ENCODE measurements at regions not wholly inside any gene's neighbourhood (a gene's known extent, or its start where the extent isn't known, plus 50 kb on each side); places are given as distances from the start of the nearest gene placed in this dataset.

DNA sequence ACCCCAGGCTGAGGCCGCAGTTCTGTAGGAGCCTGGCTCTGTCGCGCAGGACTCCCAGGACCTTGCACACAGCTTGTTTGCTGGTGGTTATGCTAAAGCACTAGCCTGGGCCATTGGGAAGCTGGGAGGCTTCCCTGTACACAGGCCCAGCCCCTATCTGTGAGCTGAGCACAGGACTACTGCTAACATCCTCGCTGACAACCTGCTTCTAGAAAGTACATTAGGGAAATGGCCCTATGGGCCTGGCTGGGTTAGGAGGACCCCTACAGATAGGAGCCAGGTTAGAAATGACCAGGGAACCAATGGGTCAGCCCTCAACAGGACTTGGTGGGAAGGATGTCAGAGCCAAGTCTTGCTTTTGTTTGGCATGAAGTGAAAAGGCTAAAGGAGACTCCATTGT is 219.4 kb upstream of the LNX1 start:
- Histone ChIP-seq H3K27me3 (replicated peaks) (no peaks in the 10 kb centered on the region), H3K36me3 (replicated peaks) (no peaks in the 10 kb centered on the region), H3K4me3 (ENCODE audit: low read depth, low read length) (no peak overlapping the region), H3K27ac (no peak overlapping the region)
- TF ChIP-seq, protein P1, sequence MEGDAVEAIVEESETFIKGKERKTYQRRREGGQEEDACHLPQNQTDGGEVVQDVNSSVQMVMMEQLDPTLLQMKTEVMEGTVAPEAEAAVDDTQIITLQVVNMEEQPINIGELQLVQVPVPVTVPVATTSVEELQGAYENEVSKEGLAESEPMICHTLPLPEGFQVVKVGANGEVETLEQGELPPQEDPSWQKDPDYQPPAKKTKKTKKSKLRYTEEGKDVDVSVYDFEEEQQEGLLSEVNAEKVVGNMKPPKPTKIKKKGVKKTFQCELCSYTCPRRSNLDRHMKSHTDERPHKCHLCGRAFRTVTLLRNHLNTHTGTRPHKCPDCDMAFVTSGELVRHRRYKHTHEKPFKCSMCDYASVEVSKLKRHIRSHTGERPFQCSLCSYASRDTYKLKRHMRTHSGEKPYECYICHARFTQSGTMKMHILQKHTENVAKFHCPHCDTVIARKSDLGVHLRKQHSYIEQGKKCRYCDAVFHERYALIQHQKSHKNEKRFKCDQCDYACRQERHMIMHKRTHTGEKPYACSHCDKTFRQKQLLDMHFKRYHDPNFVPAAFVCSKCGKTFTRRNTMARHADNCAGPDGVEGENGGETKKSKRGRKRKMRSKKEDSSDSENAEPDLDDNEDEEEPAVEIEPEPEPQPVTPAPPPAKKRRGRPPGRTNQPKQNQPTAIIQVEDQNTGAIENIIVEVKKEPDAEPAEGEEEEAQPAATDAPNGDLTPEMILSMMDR (IDR thresholded peaks at IDR 0.05; ENCODE audit: low read depth, low read length, missing control alignments), result no peak
- DNase-seq, result no peak
- in situ Hi-C loops (cut with HindIII; ENCODE audit: low pct_ligation_motif_present, low sequenced_read_pairs), result no loop called here

DNA sequence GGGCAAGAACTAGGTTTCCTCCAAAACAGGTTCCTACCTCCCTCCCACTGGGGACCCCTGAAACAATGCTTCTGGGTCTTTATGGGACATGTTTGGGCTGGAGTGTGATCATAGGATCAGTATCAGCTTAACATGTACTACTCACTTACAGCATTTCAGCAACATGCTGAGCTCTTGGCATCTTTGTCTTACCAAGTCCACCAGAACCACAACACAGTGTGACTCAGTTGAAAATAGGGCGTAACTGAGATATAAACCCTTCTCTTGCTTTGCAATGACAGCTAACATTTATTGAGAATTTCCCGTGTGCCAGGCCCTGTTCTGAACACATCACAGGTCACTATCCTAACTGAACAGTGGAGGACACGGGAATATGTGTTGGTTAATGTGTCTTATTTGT is 218.5 kb upstream of the LNX1 start:
- in situ Hi-C loops (cut with HindIII; ENCODE audit: low pct_ligation_motif_present, low sequenced_read_pairs), result no loop called here

DNA sequence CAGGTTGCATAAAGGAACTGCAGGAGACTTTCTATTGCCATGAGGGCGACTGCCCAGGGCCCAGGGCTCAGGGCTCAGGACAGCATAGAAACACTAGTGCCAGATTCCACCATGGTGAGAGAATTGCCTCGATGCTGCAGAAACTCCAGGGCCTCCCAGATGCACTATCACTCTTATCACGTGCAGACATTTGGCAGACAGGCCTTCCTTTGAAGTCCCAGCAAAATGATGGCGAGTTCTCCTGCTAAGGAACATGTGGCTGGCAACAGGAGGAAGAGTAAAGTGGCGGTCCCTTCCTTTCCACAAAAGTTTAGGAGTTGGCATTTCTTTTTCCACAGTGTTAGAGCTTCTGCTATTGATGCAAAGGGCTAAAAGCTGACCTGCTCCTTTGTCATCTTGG is 214.0 kb upstream of the LNX1 start:
- in situ Hi-C loops (cut with HindIII; ENCODE audit: low pct_ligation_motif_present, low sequenced_read_pairs), result no loop called here
- Histone ChIP-seq H3K27me3 (replicated peaks) (no peaks in the 10 kb centered on the region), H3K36me3 (replicated peaks) (no peaks in the 10 kb centered on the region), H3K4me3 (ENCODE audit: low read depth, low read length) (no peak overlapping the region), H3K27ac (no peak overlapping the region)
- DNase-seq, result no peak
- TF ChIP-seq, protein P1 (IDR thresholded peaks at IDR 0.05; ENCODE audit: low read depth, low read length, missing control alignments), result no peak

More for the DNA sequence above, 218.5 kb upstream of the LNX1 start:
- Histone ChIP-seq H3K36me3 (replicated peaks) (no peaks in the 10 kb centered on the region), H3K27ac (no peak overlapping the region), H3K27me3 (replicated peaks) (no peaks in the 10 kb centered on the region), H3K4me3 (ENCODE audit: low read depth, low read length) (no peak overlapping the region)
- TF ChIP-seq, protein P1 (IDR thresholded peaks at IDR 0.05; ENCODE audit: low read depth, low read length, missing control alignments), result no peak
- no peak for DNase-seq

DNA sequence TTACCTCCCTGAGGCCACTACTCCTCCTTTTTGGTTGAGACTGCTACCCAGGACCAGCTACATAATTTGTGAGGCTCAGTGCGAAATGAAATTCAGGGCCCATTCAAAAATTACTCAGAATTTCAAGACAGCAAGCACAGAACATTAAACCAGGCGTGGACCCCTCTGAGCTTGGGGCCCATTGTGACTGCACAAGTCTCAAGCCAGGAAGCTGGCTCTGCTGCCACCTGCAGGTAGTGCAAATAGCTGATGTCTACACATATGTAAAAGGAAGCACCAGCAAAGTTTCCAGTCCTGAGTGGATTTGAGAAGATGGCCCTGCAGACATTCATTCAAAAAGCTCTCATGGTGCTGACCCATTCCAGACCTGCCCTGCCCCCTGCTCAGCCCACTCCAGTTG is 213.4 kb upstream of the LNX1 start:
- in situ Hi-C loops (cut with HindIII; ENCODE audit: low pct_ligation_motif_present, low sequenced_read_pairs), result no loop called here
- TF ChIP-seq, protein P1 (IDR thresholded peaks at IDR 0.05; ENCODE audit: low read depth, low read length, missing control alignments), result peak; percentile 67
- DNase-seq, result no peak
- no peak overlapping the region for H3K4me3 ChIP-seq (ENCODE audit: low read depth, low read length)
- no peak overlapping the region for H3K27ac ChIP-seq
- H3K27me3 ChIP-seq (replicated peaks), result no peaks in the 10 kb centered on the region
- no peaks in the 10 kb centered on the region for H3K36me3 ChIP-seq (replicated peaks)

DNA sequence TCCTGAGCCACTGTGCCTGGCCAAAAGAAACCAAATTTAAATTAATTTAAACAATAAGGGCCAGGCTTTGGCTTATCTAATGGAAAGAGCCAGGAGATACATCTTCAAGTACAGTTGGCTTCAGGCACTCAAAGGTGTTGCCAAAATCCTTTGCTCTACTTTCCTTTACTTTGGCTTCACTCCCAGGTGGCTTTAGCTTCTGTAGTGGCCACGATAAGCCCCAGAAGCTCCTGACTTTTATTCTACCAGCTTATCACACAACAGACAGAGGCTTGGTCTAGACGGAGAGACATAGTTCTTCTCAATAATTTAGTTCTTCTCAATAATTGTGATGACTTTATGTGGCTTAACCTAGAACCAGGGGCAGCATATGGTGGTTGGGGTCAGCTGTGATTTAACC is 211.2 kb upstream of the LNX1 start:
- TF ChIP-seq, protein P1 (IDR thresholded peaks at IDR 0.05; ENCODE audit: low read depth, low read length, missing control alignments), result no peak
- Histone ChIP-seq H3K4me3 (ENCODE audit: low read depth, low read length) (no peak overlapping the region), H3K27ac (no peak overlapping the region), H3K27me3 (replicated peaks) (no peaks in the 10 kb centered on the region), H3K36me3 (replicated peaks) (no peaks in the 10 kb centered on the region)
- no peak for DNase-seq
- in situ Hi-C loops (cut with HindIII; ENCODE audit: low pct_ligation_motif_present, low sequenced_read_pairs), result no loop called here

DNA sequence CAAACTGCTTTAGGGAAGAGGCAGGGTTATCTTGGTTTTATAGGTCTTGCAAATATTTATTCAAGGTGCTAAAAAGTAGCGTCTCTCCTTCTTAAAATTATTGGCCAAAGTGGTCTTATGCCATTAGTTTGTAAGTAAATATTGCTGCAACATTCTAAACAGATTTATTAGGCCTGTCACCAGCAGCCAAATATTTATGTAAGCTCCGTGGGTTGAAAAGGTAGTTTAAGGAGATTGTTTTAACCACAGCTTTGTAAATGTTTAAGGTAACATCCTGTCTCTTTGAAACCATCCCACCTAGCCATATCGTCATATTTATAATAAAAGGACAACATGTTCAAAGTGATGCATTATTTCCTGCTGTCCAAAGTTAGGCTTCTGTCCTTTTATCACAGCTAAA is 210.1 kb upstream of the LNX1 start:
- H3K27ac ChIP-seq, result no peak overlapping the region
- H3K27me3 ChIP-seq (replicated peaks), result no peaks in the 10 kb centered on the region
- in situ Hi-C loops (cut with HindIII; ENCODE audit: low pct_ligation_motif_present, low sequenced_read_pairs), result no loop called here
- TF ChIP-seq, protein P1 (IDR thresholded peaks at IDR 0.05; ENCODE audit: low read depth, low read length, missing control alignments), result no peak
- H3K4me3 ChIP-seq (ENCODE audit: low read depth, low read length), result no peak overlapping the region
- DNase-seq, result no peak
- H3K36me3 ChIP-seq (replicated peaks), result no peaks in the 10 kb centered on the region

Data from brain microvascular endothelial cell (primary cell).